HG02759 (cell line): ENCODE measurements at regions not wholly inside any gene's neighbourhood (a gene's known extent, or its start where the extent isn't known, plus 50 kb on each side); places are given as distances from the start of the nearest gene placed in this dataset.
"Not testable (repeated sequence)": the region's sequence is repeated elsewhere in the genome, so short reads cannot be mapped to it uniquely, and the experiment has no call there.

ENCODE experiments used
- ATAC-seq: cut with Tn5 transposase; IDR thresholded peaks from one replicate; pipeline ENCODE4 v1.9.1; 2021; ENCODE audit warnings: mild to moderate bottlenecking, moderate library complexity; ENCODE audit not compliant: unreplicated experiment

GRCh38 chr13:59374691-59375090 lies 789.0 kb downstream of the DIAPH3 start:
- no peak for ATAC-seq

GRCh38 chr13:59384154-59384553 lies 779.6 kb downstream of the DIAPH3 start:
- ATAC-seq, result no peak

- ATAC-seq, result peak; percentile 99
Measured at GRCh38 chr13:59391696-59392095, 772.0 kb downstream of the DIAPH3 start.

- no peak for ATAC-seq
Measured at GRCh38 chr13:59392328-59392727, 771.4 kb downstream of the DIAPH3 start.

GRCh38 chr13:59394496-59394895 lies 769.2 kb downstream of the DIAPH3 start:
- no peak for ATAC-seq

- ATAC-seq, result no peak
Measured at GRCh38 chr13:59398127-59398526, 765.6 kb downstream of the DIAPH3 start.

GRCh38 chr13:59398661-59399060 lies 765.1 kb downstream of the DIAPH3 start:
- ATAC-seq, result no peak

- no peak for ATAC-seq
Measured at GRCh38 chr13:59399513-59399912, 764.2 kb downstream of the DIAPH3 start.

GRCh38 chr13:59404331-59404730 lies 759.4 kb downstream of the DIAPH3 start:
- no peak for ATAC-seq

- ATAC-seq, result not testable (repeated sequence)
Measured at GRCh38 chr13:59407251-59407650, 756.5 kb downstream of the DIAPH3 start.

GRCh38 chr13:59408738-59409137 lies 755.0 kb downstream of the DIAPH3 start:
- no peak for ATAC-seq

- no peak for ATAC-seq
Measured at GRCh38 chr13:59409211-59409610, 754.5 kb downstream of the DIAPH3 start.

GRCh38 chr13:59409634-59410200 lies 754.0 kb downstream of the DIAPH3 start:
- ATAC-seq, result no peak

GRCh38 chr13:59413126-59413525 lies 750.6 kb downstream of the DIAPH3 start:
- ATAC-seq, result peak; percentile 95

- no peak for ATAC-seq
Measured at GRCh38 chr13:59414006-59414405, 749.7 kb downstream of the DIAPH3 start.

- ATAC-seq, result no peak
Measured at GRCh38 chr13:59415498-59415897, 748.2 kb downstream of the DIAPH3 start.

GRCh38 chr13:59416561-59416960 lies 747.2 kb downstream of the DIAPH3 start:
- ATAC-seq, result no peak

- ATAC-seq, result no peak
Measured at GRCh38 chr13:59422646-59423045, 741.1 kb downstream of the DIAPH3 start.

GRCh38 chr13:59423708-59424340 lies 739.9 kb downstream of the DIAPH3 start:
- ATAC-seq, result no peak

- no peak for ATAC-seq
Measured at GRCh38 chr13:59424661-59425060, 739.1 kb downstream of the DIAPH3 start.

- ATAC-seq, result no peak
Measured at GRCh38 chr13:59425211-59425741, 738.5 kb downstream of the DIAPH3 start.

- ATAC-seq, result no peak
Measured at GRCh38 chr13:59435024-59435423, 728.7 kb downstream of the DIAPH3 start.
